ENCODE measurements at regions not wholly inside any gene's neighbourhood (a gene's known extent, or its start where the extent isn't known, plus 50 kb on each side); places are given as distances from the start of the nearest gene placed in this dataset.

DNA sequence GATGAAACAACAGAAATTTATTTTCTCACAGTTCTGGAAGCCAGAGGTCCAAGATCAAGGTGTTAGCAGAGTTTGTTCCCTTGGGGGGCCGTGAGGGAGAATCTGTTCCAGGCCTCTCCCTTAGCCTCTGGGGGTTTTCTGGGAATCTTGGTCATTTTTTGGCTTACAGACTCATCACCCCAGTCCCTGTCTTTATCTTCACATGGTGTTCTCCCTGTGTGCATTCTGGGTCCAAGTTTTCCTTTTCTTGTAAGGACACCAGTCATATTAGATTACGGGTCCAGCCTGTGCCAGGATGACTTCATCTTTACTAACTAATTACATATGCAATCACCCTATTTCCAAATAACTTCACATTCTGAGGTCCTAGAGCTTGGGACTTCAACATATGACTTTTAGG is 292.5 kb upstream of the TRIB2 start:
- no peaks in the 10 kb centered on the region for H3K36me3 ChIP-seq (ENCODE audit: control insufficient read depth, insufficient read depth, low read length, severe bottlenecking)
- no peak overlapping the region for H3K4me3 ChIP-seq (ENCODE audit: low read length)
- no peak overlapping the region for H3K9ac ChIP-seq (ENCODE audit: low read length)
- peaks cover 12% of the 10 kb centered on the region for H3K4me1 ChIP-seq (ENCODE audit: control insufficient read depth, insufficient read depth, low read length)
- H3K9me3 ChIP-seq (ENCODE audit: control insufficient read depth, low read length): no peaks in the 10 kb centered on the region
- H3K27me3 ChIP-seq (replicated peaks; ENCODE audit: control insufficient read depth, insufficient read depth, low read length): no peaks in the 10 kb centered on the region
- peak; percentile 50 for DNase-seq (ENCODE audit: low read depth)

DNA sequence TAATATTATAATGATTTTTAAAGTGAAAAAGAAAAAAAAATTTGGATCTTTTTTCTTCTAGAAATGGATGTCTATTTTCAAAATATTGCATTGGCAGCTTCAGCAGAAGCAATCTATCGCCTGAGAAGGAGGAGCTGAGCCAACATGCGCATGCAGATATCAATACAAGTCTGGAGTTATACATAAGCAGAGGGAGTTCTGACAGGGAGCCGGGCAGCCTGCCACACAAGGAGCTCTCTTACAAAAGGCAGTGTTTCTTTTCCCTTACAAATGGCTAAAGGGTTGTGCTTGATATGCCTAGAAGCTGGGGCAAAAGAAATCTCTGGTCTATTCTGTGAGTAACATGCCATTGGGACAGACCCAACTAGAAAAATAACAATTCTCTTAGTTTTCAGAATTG is 291.9 kb upstream of the TRIB2 start:
- DNase-seq (ENCODE audit: low read depth): peak; percentile 17
- H3K9ac ChIP-seq (ENCODE audit: low read length): no peak overlapping the region
- no peaks in the 10 kb centered on the region for H3K27me3 ChIP-seq (replicated peaks; ENCODE audit: control insufficient read depth, insufficient read depth, low read length)
- peaks cover 14% of the 10 kb centered on the region for H3K4me1 ChIP-seq (ENCODE audit: control insufficient read depth, insufficient read depth, low read length)
- H3K36me3 ChIP-seq (ENCODE audit: control insufficient read depth, insufficient read depth, low read length, severe bottlenecking): no peaks in the 10 kb centered on the region
- H3K9me3 ChIP-seq (ENCODE audit: control insufficient read depth, low read length): no peaks in the 10 kb centered on the region
- H3K4me3 ChIP-seq (ENCODE audit: low read length): no peak overlapping the region

DNA sequence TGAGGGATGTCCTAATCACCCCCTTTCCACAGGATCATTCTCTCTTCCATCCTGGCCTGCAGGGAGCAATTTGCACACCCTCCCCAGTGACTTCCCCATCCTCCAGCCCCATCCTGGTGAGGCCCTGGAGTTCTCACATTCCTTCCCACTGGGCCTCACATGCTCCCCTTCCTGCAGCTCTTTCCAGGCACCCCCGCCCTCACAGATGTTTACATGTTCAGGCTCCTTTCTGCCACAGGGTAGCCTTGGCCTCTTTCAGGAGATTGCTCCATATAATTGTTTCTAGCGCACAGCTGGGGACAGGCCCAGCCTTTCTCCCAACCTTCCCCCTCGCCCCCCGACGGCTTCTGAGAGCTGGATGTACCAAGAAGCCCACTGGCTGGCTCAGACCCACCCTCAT is 288.4 kb upstream of the TRIB2 start:
- H3K4me1 ChIP-seq (ENCODE audit: control insufficient read depth, insufficient read depth, low read length): peaks cover 21% of the 10 kb centered on the region
- H3K27me3 ChIP-seq (replicated peaks; ENCODE audit: control insufficient read depth, insufficient read depth, low read length): no peaks in the 10 kb centered on the region
- H3K9me3 ChIP-seq (ENCODE audit: control insufficient read depth, low read length): no peaks in the 10 kb centered on the region
- H3K9ac ChIP-seq (ENCODE audit: low read length): no peak overlapping the region
- peak; percentile 50 for DNase-seq (ENCODE audit: low read depth)
- no peak overlapping the region for H3K4me3 ChIP-seq (ENCODE audit: low read length)
- no peaks in the 10 kb centered on the region for H3K36me3 ChIP-seq (ENCODE audit: control insufficient read depth, insufficient read depth, low read length, severe bottlenecking)

DNA sequence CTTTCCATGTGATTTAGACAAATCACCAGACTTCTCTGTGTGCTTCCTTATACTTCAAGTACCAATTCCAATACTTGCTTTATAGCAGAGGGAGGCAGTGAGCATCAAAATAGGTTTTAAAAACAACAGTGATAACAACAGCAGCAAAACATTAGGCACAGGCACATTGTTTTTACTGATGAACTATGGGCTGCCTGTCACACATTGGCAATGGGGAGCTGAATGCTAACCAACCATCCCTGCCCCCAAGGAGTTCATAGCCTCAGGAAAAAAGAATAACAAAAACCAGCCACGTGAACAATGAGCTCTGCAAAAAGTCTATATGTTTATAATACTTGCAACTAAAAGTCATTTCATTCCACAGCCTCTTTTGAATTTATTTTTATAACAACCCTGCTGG is 287.9 kb upstream of the TRIB2 start:
- H3K36me3 ChIP-seq (ENCODE audit: control insufficient read depth, insufficient read depth, low read length, severe bottlenecking): no peaks in the 10 kb centered on the region
- no peaks in the 10 kb centered on the region for H3K27me3 ChIP-seq (replicated peaks; ENCODE audit: control insufficient read depth, insufficient read depth, low read length)
- no peak overlapping the region for H3K4me3 ChIP-seq (ENCODE audit: low read length)
- no peak overlapping the region for H3K9ac ChIP-seq (ENCODE audit: low read length)
- peak; percentile 57 for DNase-seq (ENCODE audit: low read depth)
- H3K4me1 ChIP-seq (ENCODE audit: control insufficient read depth, insufficient read depth, low read length): peaks cover 21% of the 10 kb centered on the region
- no peaks in the 10 kb centered on the region for H3K9me3 ChIP-seq (ENCODE audit: control insufficient read depth, low read length)

DNA sequence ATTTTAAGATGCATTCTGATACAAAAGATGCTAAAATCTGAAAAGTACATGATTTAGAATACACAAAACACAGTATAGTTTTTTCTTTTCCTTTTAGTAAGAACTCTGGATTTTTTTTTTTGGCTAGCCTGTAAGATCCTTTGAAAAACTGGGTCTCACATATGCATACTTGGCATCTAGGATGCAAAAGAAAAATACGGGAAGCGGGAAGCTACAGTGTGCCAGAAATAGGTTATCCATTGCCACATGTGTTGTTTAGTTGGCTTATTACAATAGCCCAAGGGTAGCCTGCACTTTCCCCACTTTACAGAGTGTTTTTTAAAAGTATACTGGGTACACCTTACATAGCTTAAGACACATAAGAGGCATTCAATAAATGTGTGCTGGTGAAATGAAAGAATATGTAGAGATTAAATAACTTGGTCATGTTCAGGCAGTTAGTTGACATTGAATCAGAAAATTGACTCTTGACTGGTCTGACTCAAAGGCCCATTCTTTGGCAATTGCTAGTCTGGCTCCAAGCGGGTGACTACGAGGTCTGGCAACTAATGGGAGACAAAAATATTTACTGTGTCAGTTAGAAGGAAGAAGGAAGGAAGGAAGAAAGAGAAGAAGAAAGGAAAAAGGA is 286.8 kb upstream of the TRIB2 start:
- peaks cover 9% of the 10 kb centered on the region for H3K4me1 ChIP-seq (ENCODE audit: control insufficient read depth, insufficient read depth, low read length)
- no peaks in the 10 kb centered on the region for H3K27me3 ChIP-seq (replicated peaks; ENCODE audit: control insufficient read depth, insufficient read depth, low read length)
- H3K4me3 ChIP-seq (ENCODE audit: low read length): no peak overlapping the region
- H3K9ac ChIP-seq (ENCODE audit: low read length): no peak overlapping the region
- peak; percentile 52 for DNase-seq (ENCODE audit: low read depth)
- no peaks in the 10 kb centered on the region for H3K36me3 ChIP-seq (ENCODE audit: control insufficient read depth, insufficient read depth, low read length, severe bottlenecking)
- no peaks in the 10 kb centered on the region for H3K9me3 ChIP-seq (ENCODE audit: control insufficient read depth, low read length)

DNA sequence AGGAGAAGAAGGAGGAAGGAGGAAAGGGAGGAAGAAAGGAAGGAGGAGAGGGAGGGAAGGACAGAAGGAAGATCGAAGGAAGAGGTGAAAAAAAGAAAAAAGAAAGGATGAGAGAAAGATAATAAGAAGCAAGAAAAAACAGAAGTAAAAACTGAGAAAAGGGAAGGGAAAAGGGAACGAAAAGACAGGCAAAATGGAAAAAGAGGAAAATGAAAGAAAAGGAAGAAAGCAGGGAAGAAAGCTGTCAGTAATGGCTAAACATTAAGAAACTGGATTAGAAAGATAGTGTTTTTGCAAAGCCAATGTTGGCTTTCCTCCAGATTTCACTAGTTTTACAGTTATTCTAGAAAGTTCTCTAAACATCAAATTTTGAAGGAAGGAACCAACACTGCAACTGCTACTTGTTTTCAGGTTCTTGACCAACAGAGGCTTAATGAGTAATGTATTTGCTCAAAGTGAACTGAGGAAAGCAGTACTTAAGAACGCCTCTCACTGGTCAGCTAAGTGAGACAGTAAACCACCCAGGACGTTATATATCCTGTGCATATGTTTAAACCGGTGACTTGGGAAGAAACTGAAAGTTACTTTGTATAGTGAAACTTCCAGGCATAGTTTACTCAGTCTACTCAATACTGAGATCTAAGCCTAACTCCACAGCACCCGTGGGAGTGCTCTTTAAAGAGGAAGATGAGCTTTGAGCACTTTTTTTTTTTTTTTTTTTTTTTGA is 286.2 kb upstream of the TRIB2 start:
- H3K9me3 ChIP-seq (ENCODE audit: control insufficient read depth, low read length): no peaks in the 10 kb centered on the region
- H3K9ac ChIP-seq (ENCODE audit: low read length): no peak overlapping the region
- H3K4me1 ChIP-seq (ENCODE audit: control insufficient read depth, insufficient read depth, low read length): peaks cover 9% of the 10 kb centered on the region
- H3K4me3 ChIP-seq (ENCODE audit: low read length): no peak overlapping the region
- no peaks in the 10 kb centered on the region for H3K27me3 ChIP-seq (replicated peaks; ENCODE audit: control insufficient read depth, insufficient read depth, low read length)
- no peak for DNase-seq (ENCODE audit: low read depth)
- no peaks in the 10 kb centered on the region for H3K36me3 ChIP-seq (ENCODE audit: control insufficient read depth, insufficient read depth, low read length, severe bottlenecking)

DNA sequence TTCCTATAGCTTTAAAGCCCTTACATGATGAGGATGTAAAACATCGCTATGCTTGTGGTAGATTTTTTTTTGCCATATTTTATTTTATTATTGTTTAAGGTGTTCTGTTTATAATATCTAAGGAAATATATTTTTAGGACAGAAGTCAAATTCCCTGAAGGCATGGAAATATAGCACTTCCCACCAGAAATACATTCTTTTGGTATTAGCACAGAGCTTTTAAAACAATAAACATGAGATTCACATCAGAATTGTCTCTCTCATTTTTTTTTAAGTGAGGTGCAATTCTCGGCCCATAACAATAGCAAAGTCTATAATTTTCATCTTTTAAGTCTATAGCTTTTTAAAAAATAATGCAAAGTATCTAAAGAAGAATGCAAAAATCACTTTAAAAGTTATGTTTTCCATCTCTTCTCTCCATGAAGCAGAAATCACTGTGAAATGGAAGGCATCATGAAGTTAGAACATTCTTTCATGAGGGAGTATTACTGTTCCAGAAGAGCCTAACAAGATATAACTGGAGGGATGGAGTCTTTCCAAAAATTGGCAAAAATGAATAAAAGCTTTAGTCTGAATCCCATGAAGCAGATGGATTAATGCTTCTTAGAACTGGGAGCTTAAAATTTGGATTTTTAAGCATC is 283.6 kb upstream of the TRIB2 start:
- H3K4me1 ChIP-seq (ENCODE audit: control insufficient read depth, insufficient read depth, low read length): peaks cover 9% of the 10 kb centered on the region
- H3K36me3 ChIP-seq (ENCODE audit: control insufficient read depth, insufficient read depth, low read length, severe bottlenecking): no peaks in the 10 kb centered on the region
- no peak overlapping the region for H3K4me3 ChIP-seq (ENCODE audit: low read length)

DNA sequence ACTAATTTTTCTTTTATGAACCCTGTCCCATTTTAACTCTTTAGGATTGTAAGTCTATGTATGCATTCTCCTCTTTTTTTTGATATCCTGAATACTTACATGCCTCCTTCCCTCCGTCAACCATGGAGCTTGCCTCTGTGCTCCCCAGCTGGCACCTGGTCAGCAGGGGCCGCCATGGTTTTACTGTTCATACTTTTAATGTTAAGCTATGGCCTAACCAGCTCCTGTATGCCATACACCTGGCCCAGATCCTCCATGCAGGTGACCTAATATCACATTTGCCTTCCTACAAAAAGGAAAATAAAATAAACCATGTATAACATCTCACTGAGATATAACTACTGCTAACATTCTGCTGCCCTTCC is 283.1 kb upstream of the TRIB2 start:
- no peak for DNase-seq (ENCODE audit: low read depth)

More for the DNA sequence above, 283.6 kb upstream of the TRIB2 start:
- Histone ChIP-seq H3K9me3 (ENCODE audit: control insufficient read depth, low read length) (no peaks in the 10 kb centered on the region), H3K9ac (ENCODE audit: low read length) (no peak overlapping the region), H3K27me3 (replicated peaks; ENCODE audit: control insufficient read depth, insufficient read depth, low read length) (no peaks in the 10 kb centered on the region)
- DNase-seq (ENCODE audit: low read depth): peak; percentile 51

DNA sequence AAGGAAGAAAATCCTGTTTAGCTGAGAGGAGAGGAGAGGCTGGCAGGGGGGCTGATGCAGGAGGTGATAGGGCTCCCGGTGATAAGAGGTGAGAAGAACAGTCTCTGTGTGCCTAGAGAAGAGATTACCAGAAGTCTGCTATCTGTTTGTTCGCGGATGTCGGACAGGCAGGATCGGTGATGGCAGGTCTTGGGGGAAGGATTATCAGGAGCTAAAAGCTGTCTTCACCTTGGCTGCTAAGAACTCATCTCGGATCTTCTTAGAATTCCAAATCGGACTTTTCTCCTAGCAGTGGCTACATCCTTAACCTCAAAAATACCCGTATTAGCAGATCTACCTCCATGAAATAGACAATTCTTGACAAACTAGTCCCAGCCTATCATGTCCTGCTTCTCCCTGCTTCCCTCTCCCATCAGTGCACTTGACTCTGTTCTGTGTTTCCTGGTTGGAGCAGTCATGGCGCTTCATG is 282.1 kb upstream of the TRIB2 start:
- H3K9me3 ChIP-seq (ENCODE audit: control insufficient read depth, low read length): no peaks in the 10 kb centered on the region
- peaks cover 9% of the 10 kb centered on the region for H3K4me1 ChIP-seq (ENCODE audit: control insufficient read depth, insufficient read depth, low read length)
- H3K9ac ChIP-seq (ENCODE audit: low read length): no peak overlapping the region
- DNase-seq (ENCODE audit: low read depth): no peak
- H3K36me3 ChIP-seq (ENCODE audit: control insufficient read depth, insufficient read depth, low read length, severe bottlenecking): no peaks in the 10 kb centered on the region
- no peaks in the 10 kb centered on the region for H3K27me3 ChIP-seq (replicated peaks; ENCODE audit: control insufficient read depth, insufficient read depth, low read length)
- H3K4me3 ChIP-seq (ENCODE audit: low read length): no peak overlapping the region

More for the DNA sequence above, 283.1 kb upstream of the TRIB2 start:
- no peak overlapping the region for H3K9ac ChIP-seq (ENCODE audit: low read length)
- no peaks in the 10 kb centered on the region for H3K9me3 ChIP-seq (ENCODE audit: control insufficient read depth, low read length)
- H3K4me1 ChIP-seq (ENCODE audit: control insufficient read depth, insufficient read depth, low read length): peaks cover 9% of the 10 kb centered on the region
- no peaks in the 10 kb centered on the region for H3K36me3 ChIP-seq (ENCODE audit: control insufficient read depth, insufficient read depth, low read length, severe bottlenecking)
- H3K27me3 ChIP-seq (replicated peaks; ENCODE audit: control insufficient read depth, insufficient read depth, low read length): no peaks in the 10 kb centered on the region
- H3K4me3 ChIP-seq (ENCODE audit: low read length): no peak overlapping the region

DNA sequence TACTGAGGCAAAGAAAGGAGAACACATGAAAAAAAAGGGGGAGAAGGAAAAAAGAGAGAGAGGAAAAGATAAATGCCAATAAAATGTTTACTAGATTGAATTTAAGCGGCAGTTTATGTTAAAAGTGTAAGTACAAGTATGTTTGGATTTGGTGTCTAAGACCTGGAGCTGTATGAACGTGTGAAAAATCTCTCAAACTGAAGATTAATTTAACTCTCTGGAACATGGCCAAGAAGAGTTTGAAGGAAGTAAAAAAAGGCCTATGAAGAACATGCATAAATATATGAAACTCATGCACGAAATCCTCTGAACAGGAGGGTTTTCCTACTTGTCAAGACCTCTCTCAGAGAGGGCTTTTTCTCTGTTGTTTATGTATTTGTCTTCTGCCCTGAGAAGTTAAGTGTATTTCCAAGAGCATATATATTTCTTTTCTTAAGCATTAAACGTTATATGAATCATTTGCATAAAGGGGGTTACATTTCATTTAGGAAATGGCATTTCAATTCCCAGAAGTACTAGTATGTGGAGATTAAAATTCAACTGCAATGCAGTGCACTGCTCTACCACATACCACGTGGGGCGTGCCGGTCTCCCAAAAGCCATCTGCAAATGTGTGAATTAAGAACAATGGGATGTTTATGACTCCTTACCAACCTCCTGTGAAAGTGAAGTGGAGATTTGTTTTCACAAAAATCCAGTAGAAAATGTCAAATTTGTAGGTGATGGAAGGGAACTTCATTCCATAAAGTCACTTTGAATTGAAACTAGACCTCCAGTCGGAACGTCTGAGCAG is 281.1 kb upstream of the TRIB2 start:
- Histone ChIP-seq H3K4me3 (ENCODE audit: low read length) (no peak overlapping the region), H3K27me3 (replicated peaks; ENCODE audit: control insufficient read depth, insufficient read depth, low read length) (no peaks in the 10 kb centered on the region), H3K4me1 (ENCODE audit: control insufficient read depth, insufficient read depth, low read length) (peaks cover 2% of the 10 kb centered on the region), H3K36me3 (ENCODE audit: control insufficient read depth, insufficient read depth, low read length, severe bottlenecking) (no peaks in the 10 kb centered on the region), H3K9ac (ENCODE audit: low read length) (no peak overlapping the region), H3K9me3 (ENCODE audit: control insufficient read depth, low read length) (no peaks in the 10 kb centered on the region)
- DNase-seq (ENCODE audit: low read depth): no peak

DNA sequence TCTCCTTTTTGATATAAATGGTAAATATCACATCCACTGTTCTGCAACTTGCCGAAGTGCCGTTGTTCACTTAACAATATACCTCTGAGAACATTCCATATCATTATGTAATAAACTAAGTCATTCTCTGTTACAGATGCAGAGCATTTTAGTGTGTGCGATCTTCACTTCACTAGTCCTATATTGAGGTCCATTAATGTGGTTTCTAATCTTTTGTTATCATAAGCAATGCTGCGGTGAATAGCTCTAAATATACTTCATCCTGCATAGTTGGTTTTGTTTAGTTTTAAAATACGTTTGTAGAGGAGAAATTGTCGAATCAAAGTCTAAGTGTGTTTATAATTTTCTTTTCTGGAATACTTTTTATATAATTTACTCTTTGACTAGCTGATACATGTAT is 280.3 kb upstream of the TRIB2 start:
- Histone ChIP-seq H3K4me1 (ENCODE audit: control insufficient read depth, insufficient read depth, low read length) (no peaks in the 10 kb centered on the region), H3K36me3 (ENCODE audit: control insufficient read depth, insufficient read depth, low read length, severe bottlenecking) (no peaks in the 10 kb centered on the region), H3K4me3 (ENCODE audit: low read length) (no peak overlapping the region), H3K9ac (ENCODE audit: low read length) (no peak overlapping the region), H3K9me3 (ENCODE audit: control insufficient read depth, low read length) (no peaks in the 10 kb centered on the region), H3K27me3 (replicated peaks; ENCODE audit: control insufficient read depth, insufficient read depth, low read length) (no peaks in the 10 kb centered on the region)
- DNase-seq (ENCODE audit: low read depth): no peak

Measured in adipocyte (in vitro differentiated cells).